Astrocyte (in vitro differentiated cells and primary cell): ENCODE measurements at regions not wholly inside any gene's neighbourhood (a gene's known extent, or its start where the extent isn't known, plus 50 kb on each side); places are given as distances from the start of the nearest gene placed in this dataset.
A peak's percentile ranks its signal among the peaks of the same experiment; 100 is the strongest.

Experiments used
- DNase-seq: peaks from one replicate; pipeline ENCODE4 v3.0.0-alpha.2; 2010; ENCODE audit warnings: low read depth
- FAIRE-seq: peaks from 2 replicates; lab custom pipeline; 2011; peaks lifted over from hg19 to GRCh38; lab: Jason Lieb, UNC
- H2AFZ ChIP-seq: 2 replicates; pipeline ENCODE4 v1.6.0; 2012; ENCODE audit warnings: low read depth, low read length, inconsistent platforms
- H3K27ac ChIP-seq: 2 replicates; pipeline ENCODE4 v1.5.1; 2011; ENCODE audit warnings: low read depth, low read length, inconsistent platforms
- H3K27me3 ChIP-seq: 2 replicates; pipeline ENCODE4 v1.6.0; 2011; ENCODE audit warnings: low read length, inconsistent platforms; ENCODE audit not compliant: insufficient read depth
- H3K36me3 ChIP-seq: 2 replicates; pipeline ENCODE4 v1.5.1; 2011; ENCODE audit warnings: low read length, inconsistent platforms; ENCODE audit not compliant: insufficient read depth
- H3K4me1 ChIP-seq: 2 replicates; pipeline ENCODE4 v1.5.1; 2011; ENCODE audit warnings: low read length, inconsistent platforms; ENCODE audit not compliant: insufficient read depth
- H3K4me2 ChIP-seq: 2 replicates; pipeline ENCODE4 v1.6.0; 2012; ENCODE audit warnings: low read length, inconsistent platforms
- H3K4me3 ChIP-seq: 2 replicates; pipeline ENCODE4 v1.5.1; 2011; ENCODE audit warnings: low read depth, mild to moderate bottlenecking, low read length, inconsistent platforms; ENCODE audit not compliant: insufficient read depth
- H3K79me2 ChIP-seq: 2 replicates; pipeline ENCODE4 v1.6.0; 2012; ENCODE audit warnings: mild to moderate bottlenecking, low read length, inconsistent platforms; ENCODE audit not compliant: insufficient read depth
- H3K9ac ChIP-seq: 2 replicates; pipeline ENCODE4 v1.6.0; 2012; ENCODE audit warnings: mild to moderate bottlenecking, low read length, inconsistent platforms
- H3K9me3 ChIP-seq: 2 replicates; pipeline ENCODE4 v1.5.1; 2012; ENCODE audit warnings: low read depth, mild to moderate bottlenecking, low read length, inconsistent platforms; ENCODE audit not compliant: insufficient read depth
- H4K20me1 ChIP-seq: 2 replicates; pipeline ENCODE4 v1.6.0; 2012; ENCODE audit warnings: low read length, inconsistent platforms; ENCODE audit not compliant: insufficient read depth
- H3K27ac Mint-ChIP-seq: one replicate; pipeline ENCODE4 v1.8.0; 2021; ENCODE audit warnings: mild to moderate bottlenecking, mixed read lengths; ENCODE audit not compliant: unreplicated experiment
- H3K27me3 Mint-ChIP-seq: one replicate; pipeline ENCODE4 v1.8.0; 2021; ENCODE audit warnings: low read depth, mixed read lengths; ENCODE audit not compliant: unreplicated experiment
- H3K36me3 Mint-ChIP-seq: one replicate; pipeline ENCODE4 v1.8.0; 2021; ENCODE audit warnings: low read depth, mixed read lengths; ENCODE audit not compliant: unreplicated experiment
- H3K4me1 Mint-ChIP-seq: one replicate; pipeline ENCODE4 v1.8.0; 2021; ENCODE audit warnings: low read depth, mixed read lengths; ENCODE audit not compliant: unreplicated experiment
- H3K4me3 Mint-ChIP-seq: one replicate; pipeline ENCODE4 v1.8.0; 2021; ENCODE audit warnings: mild to moderate bottlenecking, moderate library complexity, mixed read lengths; ENCODE audit not compliant: unreplicated experiment
- H3K9me3 Mint-ChIP-seq: one replicate; pipeline ENCODE4 v1.8.0; 2021; ENCODE audit warnings: mild to moderate bottlenecking, mixed read lengths; ENCODE audit not compliant: unreplicated experiment
- CTCF ChIP-seq: IDR thresholded peaks from 2 replicates; pipeline ENCODE4 v1.5.1; 2011; ENCODE audit warnings: low read depth, mild to moderate bottlenecking, inconsistent platforms, low read length, moderate library complexity; ENCODE audit not compliant: insufficient read depth
- EZH2 ChIP-seq: IDR thresholded peaks from 2 replicates; pipeline ENCODE4 v1.6.1; 2012; ENCODE audit warnings: mild to moderate bottlenecking, low read length, inconsistent platforms; ENCODE audit not compliant: insufficient read depth

- Mint-ChIP-seq H3K9me3 (peaks cover 18% of the 10 kb centered on the region), H3K36me3 (peaks cover 3% of the 10 kb centered on the region), H3K4me3 (no peak overlapping the region), H3K27ac (no peak overlapping the region), H3K4me1 (peaks cover 34% of the 10 kb centered on the region), H3K27me3 (no peaks in the 10 kb centered on the region)
- Histone ChIP-seq H2AFZ (no peak overlapping the region), H3K27me3 (no peaks in the 10 kb centered on the region), H3K27ac (no peak overlapping the region), H3K4me1 (peaks cover 25% of the 10 kb centered on the region), H3K9me3 (no peaks in the 10 kb centered on the region), H3K79me2 (no peaks in the 10 kb centered on the region), H4K20me1 (no peaks in the 10 kb centered on the region), H3K4me2 (no peak overlapping the region), H3K4me3 (no peak overlapping the region), H3K9ac (no peak overlapping the region), H3K36me3 (no peaks in the 10 kb centered on the region)
- TF ChIP-seq EZH2 (no peak), CTCF (no peak)
- FAIRE-seq (no peak), DNase-seq (no peak)
Measured at GRCh38 chr6:71471718-71472117, 183.1 kb downstream of the OGFRL1 start.

GRCh38 chr6:71473926-71474325, 185.3 kb downstream of the OGFRL1 start:
- no peaks in the 10 kb centered on the region for H4K20me1 ChIP-seq
- Mint-ChIP-seq H3K9me3 (peaks cover 18% of the 10 kb centered on the region), H3K27me3 (no peaks in the 10 kb centered on the region), H3K4me1 (peaks cover 39% of the 10 kb centered on the region), H3K4me3 (no peak overlapping the region), H3K27ac (peak overlapping the region; percentile 70), H3K36me3 (peaks cover 3% of the 10 kb centered on the region)
- DNase-seq: peak; percentile 97
- peak; percentile 99 for FAIRE-seq
- no peaks in the 10 kb centered on the region for H3K9me3 ChIP-seq
- no peak overlapping the region for H3K4me3 ChIP-seq
- H3K79me2 ChIP-seq: no peaks in the 10 kb centered on the region
- peaks cover 28% of the 10 kb centered on the region for H3K4me1 ChIP-seq
- H3K4me2 ChIP-seq: peak overlapping the region; percentile 9
- no peak for TF ChIP-seq EZH2
- H3K27ac ChIP-seq: peak overlapping the region; percentile 59
- peak overlapping the region; percentile 7 for H3K9ac ChIP-seq
- no peaks in the 10 kb centered on the region for H3K27me3 ChIP-seq
- H3K36me3 ChIP-seq: no peaks in the 10 kb centered on the region
- no peak overlapping the region for H2AFZ ChIP-seq

- DNase-seq: no peak
- peaks cover 2% of the 10 kb centered on the region for H3K36me3 Mint-ChIP-seq
Measured at GRCh38 chr6:71474942-71475341, 186.3 kb downstream of the OGFRL1 start.

More at GRCh38 chr6:71474942-71475341, 186.3 kb downstream of the OGFRL1 start:
- no peaks in the 10 kb centered on the region for H3K27me3 Mint-ChIP-seq
- peaks cover 42% of the 10 kb centered on the region for H3K4me1 Mint-ChIP-seq
- H3K4me3 Mint-ChIP-seq: no peak overlapping the region
- H3K27me3 ChIP-seq: no peaks in the 10 kb centered on the region
- H3K9me3 Mint-ChIP-seq: peaks cover 18% of the 10 kb centered on the region
- no peak for FAIRE-seq
- no peak overlapping the region for H3K27ac ChIP-seq
- no peak overlapping the region for H3K4me2 ChIP-seq
- TF ChIP-seq EZH2: no peak
- TF ChIP-seq CTCF: no peak
- no peak overlapping the region for H3K27ac Mint-ChIP-seq
- no peaks in the 10 kb centered on the region for H3K36me3 ChIP-seq
- no peak overlapping the region for H2AFZ ChIP-seq
- H4K20me1 ChIP-seq: no peaks in the 10 kb centered on the region
- no peak overlapping the region for H3K4me3 ChIP-seq
- peaks cover 30% of the 10 kb centered on the region for H3K4me1 ChIP-seq
- H3K79me2 ChIP-seq: no peaks in the 10 kb centered on the region
- H3K9ac ChIP-seq: no peak overlapping the region
- no peaks in the 10 kb centered on the region for H3K9me3 ChIP-seq
